Choroid plexus epithelial cell (primary cell): ENCODE measurements at regions not wholly inside any gene's neighbourhood (a gene's known extent, or its start where the extent isn't known, plus 50 kb on each side); places are given as distances from the start of the nearest gene placed in this dataset.

Source experiments
- DNase-seq: peaks from one replicate; pipeline ENCODE4 v3.0.0-alpha.2; 2010; ENCODE audit warnings: low read depth
- H3K4me3 ChIP-seq: 2 replicates; pipeline ENCODE4 v1.5.1; 2011; ENCODE audit warnings: low read depth, mild to moderate bottlenecking, control low read depth, low read length, moderate library complexity
- CTCF ChIP-seq: conservative IDR thresholded peaks from 2 replicates; pipeline ENCODE4 v1.5.1; 2011; ENCODE audit warnings: low read depth, mild to moderate bottlenecking, control low read depth, inconsistent platforms, low read length, moderate library complexity

- TF ChIP-seq CTCF, result no peak
- H3K4me3 ChIP-seq, result no peak overlapping the region
- DNase-seq, result no peak
These were observed 516.4 kb upstream of the GRIA3 start for GRCh38 chrX:122667667-122668066.

GRCh38 chrX:122703762-122704161, 480.3 kb upstream of the GRIA3 start:
- peak; percentile 13 for TF ChIP-seq CTCF
- peak; percentile 3 for DNase-seq
- no peak overlapping the region for H3K4me3 ChIP-seq

- peak; percentile 3 for DNase-seq
- TF ChIP-seq CTCF, result peak; percentile 29
- H3K4me3 ChIP-seq, result no peak overlapping the region
These were observed 444.3 kb upstream of the GRIA3 start for GRCh38 chrX:122739770-122740169.

- no peak for TF ChIP-seq CTCF
- DNase-seq, result no peak
- H3K4me3 ChIP-seq, result no peak overlapping the region
These were observed 413.5 kb upstream of the GRIA3 start for GRCh38 chrX:122770581-122770980.

- no peak for DNase-seq
These were observed 412.1 kb upstream of the GRIA3 start for GRCh38 chrX:122771933-122772332.

GRCh38 chrX:122777766-122778165, 406.3 kb upstream of the GRIA3 start:
- no peak for TF ChIP-seq CTCF
- H3K4me3 ChIP-seq, result no peak overlapping the region
- DNase-seq, result peak; percentile 6

More at GRCh38 chrX:122771933-122772332, 412.1 kb upstream of the GRIA3 start:
- no peak overlapping the region for H3K4me3 ChIP-seq
- TF ChIP-seq CTCF, result no peak

- DNase-seq, result no peak
- TF ChIP-seq CTCF, result no peak
- H3K4me3 ChIP-seq, result no peak overlapping the region
These were observed 400.2 kb upstream of the GRIA3 start for GRCh38 chrX:122783918-122784317.
